Naive thymus-derived CD8-positive, alpha-beta T cell (primary cell): ENCODE measurements at regions not wholly inside any gene's neighbourhood (a gene's known extent, or its start where the extent isn't known, plus 50 kb on each side); places are given as distances from the start of the nearest gene placed in this dataset.
"Not testable (repeated sequence)": the region's sequence is repeated elsewhere in the genome, so short reads cannot be mapped to it uniquely, and the experiment has no call there.

ENCODE experiments used
- ATAC-seq, 2 donors: fragments of 150-1000 bp; cut with Tn5 transposase in 1 of 2; sonication (Bioruptor Pico), chemical (Tn5 transposase) in 1 of 2; 1 replicate in 1 of 2; 2 replicates in 1 of 2; pipeline ENCODE4 v1.10.0; 2021; ENCODE audit warnings: mild to moderate bottlenecking in 2 of 2, moderate library complexity in 2 of 2
- POLR2A ChIA-PET: fragments of 350-600 bp; sonication (Branson Sonifier 250); formaldehyde crosslinking; loops from one replicate; lab custom pipeline; 2021; ENCODE audit warnings: antibody characterized with exemption; lab: Charles Lee
- DNase-seq, 10 donors: peaks; one replicate each; pipeline versions ENCODE4 v3.0.0 to v3.0.0-alpha.2; 2020 to 2022
- H3K27ac Mint-ChIP-seq, 10 donors: one replicate each; pipeline ENCODE4 v1.8.0; 2020 to 2022; ENCODE audit warnings: mild to moderate bottlenecking in 10 of 10, mixed read lengths in 10 of 10, moderate library complexity in 4 of 10, inconsistent platforms in 1 of 10
- H3K27me3 Mint-ChIP-seq, 5 donors: one replicate each; pipeline ENCODE4 v1.8.0; 2021 to 2022; ENCODE audit warnings: mixed read lengths in 5 of 5
- H3K36me3 Mint-ChIP-seq, 3 donors: one replicate each; pipeline ENCODE4 v1.8.0; 2020 to 2022; ENCODE audit warnings: mixed read lengths in 3 of 3, mild to moderate bottlenecking in 2 of 3, inconsistent platforms in 1 of 3
- H3K4me1 Mint-ChIP-seq, 4 donors: one replicate each; pipeline ENCODE4 v1.8.0; 2021 to 2022; ENCODE audit warnings: mixed read lengths in 4 of 4
- H3K4me3 Mint-ChIP-seq, 10 donors: one replicate each; pipeline ENCODE4 v1.8.0; 2020 to 2022; ENCODE audit warnings: mild to moderate bottlenecking in 10 of 10, mixed read lengths in 10 of 10, moderate library complexity in 6 of 10, inconsistent platforms in 1 of 10
- H3K9me3 Mint-ChIP-seq, 9 donors: one replicate each; pipeline ENCODE4 v1.8.0; 2020 to 2022; ENCODE audit warnings: mixed read lengths in 9 of 9, mild to moderate bottlenecking in 3 of 9, inconsistent platforms in 1 of 9, moderate library complexity in 1 of 9

- H3K36me3 Mint-ChIP-seq, H3K4me3 Mint-ChIP-seq, H3K4me1 Mint-ChIP-seq, DNase-seq, H3K9me3 Mint-ChIP-seq, ATAC-seq, POLR2A ChIA-PET, H3K27ac Mint-ChIP-seq: not testable (repeated sequence)
- peaks cover 0 to 32% (median 14%) of the 10 kb centered on the region in 5 donors for H3K27me3 Mint-ChIP-seq
Measured at GRCh38 chr20:48372851-48373554, 454.8 kb downstream of the PREX1 start.

- POLR2A ChIA-PET, result no interaction called here
- Mint-ChIP-seq H3K27me3 (peaks cover 1 to 30% (median 12%) of the 10 kb centered on the region in 5 donors), H3K36me3 (peaks cover 0 to under 1% (median 0%) of the 10 kb centered on the region in 3 donors), H3K9me3 (no peaks in the 10 kb centered on the region), H3K4me3 (no peak overlapping the region), H3K4me1 (peaks cover 12 to 24% (median 16%) of the 10 kb centered on the region in 4 donors), H3K27ac (no peak overlapping the region)
- ATAC-seq (no peak), DNase-seq (no peak)
Measured at GRCh38 chr20:48371211-48371610, 456.6 kb downstream of the PREX1 start.

- Mint-ChIP-seq H3K27ac (peak overlapping the region in 2 of 10 donors; percentile 41 to 61), H3K4me3 (peak overlapping the region in 1 of 10 donors; percentile 49), H3K4me1 (peaks cover 8 to 20% (median 16%) of the 10 kb centered on the region in 4 donors), H3K27me3 (peaks cover 4 to 16% (median 9%) of the 10 kb centered on the region in 5 donors)
- H3K9me3 Mint-ChIP-seq, DNase-seq, POLR2A ChIA-PET, ATAC-seq, H3K36me3 Mint-ChIP-seq: not testable (repeated sequence)
Measured at GRCh38 chr20:48368580-48369021, 459.2 kb downstream of the PREX1 start.

GRCh38 chr20:48367541-48368358, 460.0 kb downstream of the PREX1 start:
- H3K36me3 Mint-ChIP-seq, POLR2A ChIA-PET: not testable (repeated sequence)
- peaks cover 8 to 21% (median 16%) of the 10 kb centered on the region in 4 donors for H3K4me1 Mint-ChIP-seq

GRCh38 chr20:48366230-48366629, 461.6 kb downstream of the PREX1 start:
- H3K27me3 Mint-ChIP-seq, result peaks cover 3 to 13% (median 10%) of the 10 kb centered on the region in 5 donors
- H3K4me1 Mint-ChIP-seq, result peaks cover 8 to 24% (median 16%) of the 10 kb centered on the region in 4 donors
- no peak for DNase-seq
- no peak overlapping the region for H3K27ac Mint-ChIP-seq
- H3K9me3 Mint-ChIP-seq, result no peaks in the 10 kb centered on the region
- no peak for ATAC-seq
- H3K4me3 Mint-ChIP-seq, result peak overlapping the region in 1 of 10 donors; percentile 1
- H3K36me3 Mint-ChIP-seq, result peaks cover 0 to 3% (median 0%) of the 10 kb centered on the region in 3 donors
- POLR2A ChIA-PET, result no interaction called here

More at GRCh38 chr20:48367541-48368358, 460.0 kb downstream of the PREX1 start:
- peak in 1 of 2 donors; percentile 38 for ATAC-seq
- Mint-ChIP-seq H3K27me3 (peaks cover 2 to 13% (median 9%) of the 10 kb centered on the region in 5 donors), H3K4me3 (peak overlapping the region in 7 of 10 donors; percentile 42 to 73 (median 52))
- not testable (repeated sequence) for H3K27ac Mint-ChIP-seq, H3K9me3 Mint-ChIP-seq, DNase-seq

- Mint-ChIP-seq H3K4me1 (peaks cover 8 to 30% (median 16%) of the 10 kb centered on the region in 4 donors), H3K9me3 (no peaks in the 10 kb centered on the region), H3K27me3 (peaks cover 3 to 23% (median 12%) of the 10 kb centered on the region in 5 donors), H3K27ac (no peak overlapping the region), H3K4me3 (no peak overlapping the region), H3K36me3 (peaks cover 0 to 3% (median 0%) of the 10 kb centered on the region in 3 donors)
- ATAC-seq (no peak), DNase-seq (no peak)
- POLR2A ChIA-PET, result no interaction called here
Measured at GRCh38 chr20:48364688-48365421, 462.9 kb downstream of the PREX1 start.

- H3K27me3 Mint-ChIP-seq, result peaks cover 3 to 25% (median 13%) of the 10 kb centered on the region in 5 donors
- H3K9me3 Mint-ChIP-seq, result no peaks in the 10 kb centered on the region
- no peak overlapping the region for H3K4me3 Mint-ChIP-seq
- no peak for ATAC-seq
- no peak overlapping the region for H3K27ac Mint-ChIP-seq
- POLR2A ChIA-PET, result no interaction called here
- H3K36me3 Mint-ChIP-seq, result peaks cover 0 to 3% (median 0%) of the 10 kb centered on the region in 3 donors
- peaks cover 8 to 33% (median 16%) of the 10 kb centered on the region in 4 donors for H3K4me1 Mint-ChIP-seq
- DNase-seq, result no peak
Measured at GRCh38 chr20:48364055-48364454, 463.7 kb downstream of the PREX1 start.

GRCh38 chr20:48360342-48360975, 467.3 kb downstream of the PREX1 start:
- Mint-ChIP-seq H3K9me3 (no peaks in the 10 kb centered on the region), H3K4me3 (peak overlapping the region in 1 of 10 donors; percentile 83), H3K4me1 (peaks cover 0 to 30% (median 0%) of the 10 kb centered on the region in 4 donors), H3K27me3 (peaks cover 3 to 25% (median 13%) of the 10 kb centered on the region in 5 donors), H3K27ac (peak overlapping the region in 3 of 10 donors; percentile 24 to 69 (median 57)), H3K36me3 (peaks cover 0 to 2% (median 0%) of the 10 kb centered on the region in 3 donors)
- ATAC-seq, result no peak
- DNase-seq, result peak in 1 of 10 donors; percentile 10
- POLR2A ChIA-PET, result no interaction called here

- ATAC-seq, result no peak
- peaks cover 0 to 27% (median 0%) of the 10 kb centered on the region in 4 donors for H3K4me1 Mint-ChIP-seq
- peak in 1 of 10 donors; percentile 25 for DNase-seq
- H3K27ac Mint-ChIP-seq, result peak overlapping the region in 2 of 10 donors; percentile 69 to 81
- H3K27me3 Mint-ChIP-seq, result peaks cover 3 to 20% (median 10%) of the 10 kb centered on the region in 5 donors
- POLR2A ChIA-PET, result no interaction called here
- peak overlapping the region in 1 of 10 donors; percentile 83 for H3K4me3 Mint-ChIP-seq
- H3K9me3 Mint-ChIP-seq, result peaks cover 0 to under 1% (median 0%) of the 10 kb centered on the region in 9 donors
- peaks cover 0 to 2% (median 0%) of the 10 kb centered on the region in 3 donors for H3K36me3 Mint-ChIP-seq
Measured at GRCh38 chr20:48359692-48360341, 468.0 kb downstream of the PREX1 start.

GRCh38 chr20:48359055-48359390, 468.8 kb downstream of the PREX1 start:
- POLR2A ChIA-PET, H3K9me3 Mint-ChIP-seq, H3K36me3 Mint-ChIP-seq, DNase-seq, H3K4me3 Mint-ChIP-seq, ATAC-seq: not testable (repeated sequence)
- peaks cover 2 to 13% (median 8%) of the 10 kb centered on the region in 5 donors for H3K27me3 Mint-ChIP-seq
- H3K27ac Mint-ChIP-seq, result peak overlapping the region in 2 of 10 donors; percentile 1 to 53
- H3K4me1 Mint-ChIP-seq, result peaks cover 0 to 23% (median 0%) of the 10 kb centered on the region in 4 donors
